Hypothalamus (tissue), 51 donors: ENCODE measurements at regions not wholly inside any gene's neighbourhood (a gene's known extent, or its start where the extent isn't known, plus 50 kb on each side); places are given as distances from the start of the nearest gene placed in this dataset.

Source experiments
- DNase-seq, 51 donors: peaks; one replicate each; lab custom pipeline; 2025; lab: John Stamatoyannopoulos, UW

DNA sequence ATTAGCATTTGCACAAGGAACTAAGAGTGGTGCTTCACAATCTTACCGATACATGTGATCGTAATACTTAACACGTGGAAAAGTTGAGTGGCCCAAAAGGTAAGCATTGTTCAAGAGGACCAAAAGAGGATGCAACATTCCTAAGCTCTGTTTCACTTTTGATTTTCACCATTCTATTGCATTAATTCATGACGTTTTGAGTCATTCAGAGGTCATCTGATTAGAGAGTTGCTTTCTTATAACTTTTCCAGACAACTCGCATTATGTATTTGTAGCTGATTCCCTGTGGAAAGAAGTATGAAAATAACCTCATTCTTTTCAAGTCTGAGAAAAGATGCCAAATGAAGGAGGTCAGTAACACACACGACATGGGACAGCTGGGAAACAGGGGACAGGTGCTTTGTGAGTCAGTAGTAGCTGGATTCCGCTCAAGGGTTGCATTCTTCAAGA, 344.4 kb downstream of the RND3 start:
- no peak for DNase-seq

DNA sequence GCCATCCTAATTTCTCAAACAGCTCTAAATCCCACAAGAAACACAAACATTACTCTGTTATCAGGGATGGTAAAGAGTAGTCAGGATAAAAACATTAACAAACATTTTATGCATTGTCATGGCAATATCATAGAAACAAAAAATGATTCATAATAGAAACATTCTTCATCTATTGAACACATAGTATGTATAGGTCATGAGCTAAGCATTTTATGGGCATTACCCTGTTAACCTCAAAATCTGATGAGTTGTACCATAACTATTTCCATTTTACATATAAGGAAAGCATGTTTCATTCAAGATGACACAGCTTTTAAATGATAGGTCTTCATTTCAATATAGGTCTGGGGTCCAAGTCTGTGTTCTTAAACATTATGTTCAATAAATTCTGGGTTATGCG, 344.9 kb downstream of the RND3 start:
- DNase-seq = no peak

DNA sequence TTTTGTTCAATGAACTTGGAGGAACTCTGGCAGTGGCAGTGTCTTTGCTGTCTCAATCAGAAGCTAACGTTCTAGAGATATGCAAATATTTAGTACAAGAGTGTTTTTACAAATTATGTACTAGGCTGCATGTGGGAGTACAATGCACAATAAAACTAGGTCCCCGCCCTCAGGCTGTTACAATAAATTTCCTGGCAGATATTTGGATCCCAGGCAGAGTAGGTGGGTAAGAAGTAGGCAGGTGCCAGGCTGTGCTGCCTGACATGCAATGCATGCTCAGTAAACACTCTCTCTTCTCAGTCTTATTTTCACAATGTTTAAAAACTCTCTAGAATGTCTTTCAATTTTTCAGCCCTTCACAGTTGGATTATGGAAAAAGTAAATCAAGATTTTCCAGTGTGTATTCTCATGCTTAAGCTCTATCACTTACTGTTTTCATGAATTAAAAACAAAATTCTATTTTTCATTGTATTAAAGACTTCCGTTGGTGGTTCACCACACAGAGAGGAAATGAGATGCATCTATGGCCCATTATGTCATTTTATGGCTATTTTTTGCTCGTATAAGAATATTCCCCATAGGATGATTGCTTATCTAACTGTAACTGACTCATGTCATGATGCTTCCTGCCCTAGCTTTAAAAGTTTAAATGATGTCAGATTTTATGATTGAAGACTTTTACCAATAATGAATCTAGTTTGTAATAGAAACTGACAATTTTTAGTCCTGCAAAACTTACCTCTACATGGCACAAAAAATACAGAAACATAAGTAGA, 346.1 kb downstream of the RND3 start:
- no peak for DNase-seq

DNA sequence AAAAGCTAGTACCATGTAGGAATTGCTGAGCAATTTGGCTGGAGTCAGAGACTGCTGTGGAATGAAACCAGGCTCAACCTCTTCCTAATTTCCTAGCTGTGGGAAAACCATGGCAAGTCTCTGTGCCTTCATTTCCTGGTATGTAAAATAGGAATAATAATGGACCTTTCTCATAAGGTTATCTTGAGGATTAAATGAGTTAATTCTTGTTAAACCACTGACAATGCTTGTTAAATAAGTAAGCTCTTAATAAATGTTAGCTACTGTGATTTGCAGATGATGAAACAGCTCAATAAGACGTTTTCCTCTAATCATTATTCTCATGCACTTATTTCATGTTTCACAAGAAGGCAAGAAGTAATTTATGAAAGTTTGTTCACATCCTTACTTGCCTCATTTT, 346.7 kb downstream of the RND3 start:
- DNase-seq = no peak

DNA sequence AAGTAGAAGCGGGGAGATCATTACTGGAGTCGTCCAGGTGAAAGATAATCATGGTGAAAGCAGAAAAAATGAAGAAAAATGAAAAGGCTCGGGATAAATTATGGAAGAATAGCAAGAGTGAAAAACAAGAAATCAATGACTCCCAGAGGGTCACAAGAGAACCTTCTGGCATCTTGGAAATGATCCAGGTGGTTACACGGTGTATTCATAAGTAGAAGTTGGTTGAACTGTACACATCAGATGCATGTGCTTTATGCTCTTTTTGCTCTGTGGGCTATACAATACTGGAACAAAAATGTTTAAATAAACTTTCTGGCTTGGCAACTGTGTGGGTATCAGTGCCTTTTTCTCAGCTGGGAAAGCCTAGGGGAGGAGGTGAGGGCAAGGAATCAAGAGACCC, 348.9 kb downstream of the RND3 start:
- no peak for DNase-seq

DNA sequence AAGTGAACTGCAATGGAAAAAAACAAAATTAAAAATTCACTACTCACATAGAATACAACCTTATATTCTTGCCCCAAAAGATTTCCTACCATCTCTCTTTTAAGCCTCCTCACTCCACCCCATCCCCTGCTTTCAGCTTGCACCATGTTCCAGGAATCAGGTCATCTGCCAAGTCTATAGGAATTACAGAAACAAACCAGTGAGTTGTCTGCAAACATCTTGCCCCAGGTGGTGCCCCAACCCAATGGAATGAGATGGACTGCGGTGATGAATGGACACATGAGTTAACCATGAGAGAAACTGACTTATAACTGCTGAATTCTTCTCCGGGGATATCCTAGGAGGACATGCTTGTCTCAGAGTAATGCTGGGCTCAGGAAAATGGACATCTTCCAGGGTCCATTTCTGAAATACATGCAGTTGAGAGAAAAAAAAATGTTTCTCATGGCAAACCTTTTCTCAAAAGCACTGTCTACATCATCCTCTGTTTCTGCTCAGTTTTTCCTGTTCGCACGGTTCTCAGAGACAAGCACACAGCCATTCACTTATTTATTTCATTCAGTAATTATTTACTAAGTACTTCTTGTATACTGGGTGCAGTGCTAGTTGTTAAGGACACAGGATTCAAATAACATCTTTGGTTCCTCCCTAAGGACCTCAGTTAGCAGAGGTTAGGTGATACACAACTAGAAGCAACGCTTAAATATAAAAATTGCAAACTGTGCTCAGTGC, 350.0 kb downstream of the RND3 start:
- DNase-seq = no peak

DNA sequence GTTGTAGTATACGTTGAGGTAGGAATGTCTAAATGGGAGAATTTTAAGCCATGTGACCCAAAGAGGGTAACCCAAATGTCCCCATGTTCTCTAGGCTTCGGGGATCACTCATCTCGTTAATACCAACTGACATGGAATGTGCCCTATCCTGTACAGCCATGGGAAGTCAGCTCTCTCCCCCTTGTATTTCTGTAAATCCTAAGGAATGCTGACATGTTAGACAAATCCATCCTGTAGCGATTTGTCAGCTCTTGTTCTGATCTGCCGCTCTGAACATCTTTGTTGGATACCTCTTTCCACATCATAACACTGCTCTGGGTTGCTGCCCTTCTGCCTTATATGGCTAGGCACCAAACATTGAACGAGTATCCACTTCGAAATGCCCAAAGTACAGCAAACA, 350.6 kb downstream of the RND3 start:
- DNase-seq = no peak

DNA sequence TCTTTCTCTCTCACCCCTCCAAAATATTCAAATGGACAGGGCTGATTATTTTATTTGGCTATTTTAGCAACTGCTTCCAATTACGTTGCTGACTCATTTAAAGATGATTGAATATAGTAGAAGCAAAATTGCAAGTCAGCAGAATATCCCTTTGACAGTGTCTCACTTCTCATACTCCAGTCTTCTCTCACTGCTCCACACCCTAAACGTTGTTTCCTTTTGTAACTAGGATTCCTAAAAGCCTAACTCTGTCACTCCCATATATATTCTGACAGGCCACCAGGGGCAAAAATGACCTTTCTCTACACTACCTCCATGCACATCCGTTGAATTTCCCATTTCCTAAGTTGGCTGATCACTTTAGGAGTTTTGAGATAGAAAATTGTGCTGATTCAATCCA, 351.1 kb downstream of the RND3 start:
- DNase-seq = no peak

DNA sequence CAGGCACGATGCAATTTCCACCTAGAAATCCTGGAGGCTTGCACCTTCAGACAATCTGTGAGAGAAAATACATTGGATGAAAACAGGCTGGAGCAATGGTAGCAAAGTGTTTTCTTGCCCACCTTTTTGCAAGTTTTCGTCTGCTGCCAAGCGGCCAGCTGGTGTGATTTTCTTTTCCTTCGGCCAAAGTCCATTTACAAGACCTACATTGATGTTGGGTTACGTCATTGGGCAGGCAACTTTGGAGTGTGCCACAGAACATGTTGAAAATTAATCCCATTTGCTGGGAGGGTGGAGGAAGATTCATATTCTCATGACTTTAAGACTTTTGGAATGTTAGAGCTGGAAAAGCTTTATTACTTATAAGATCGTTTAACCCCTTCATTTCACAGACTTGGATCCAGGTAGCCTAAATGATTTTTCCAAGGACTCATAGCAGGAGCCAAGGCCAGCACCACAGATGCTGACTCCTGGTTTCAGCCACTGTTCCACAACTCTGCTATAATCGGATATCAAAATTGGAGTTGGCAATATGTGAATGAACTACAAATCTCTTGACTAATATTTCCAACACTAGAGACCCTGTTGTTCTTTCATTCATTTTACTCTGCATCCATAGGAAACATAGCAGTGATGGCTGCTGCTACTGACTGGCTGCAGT, 352.1 kb downstream of the RND3 start:
- DNase-seq = no peak

DNA sequence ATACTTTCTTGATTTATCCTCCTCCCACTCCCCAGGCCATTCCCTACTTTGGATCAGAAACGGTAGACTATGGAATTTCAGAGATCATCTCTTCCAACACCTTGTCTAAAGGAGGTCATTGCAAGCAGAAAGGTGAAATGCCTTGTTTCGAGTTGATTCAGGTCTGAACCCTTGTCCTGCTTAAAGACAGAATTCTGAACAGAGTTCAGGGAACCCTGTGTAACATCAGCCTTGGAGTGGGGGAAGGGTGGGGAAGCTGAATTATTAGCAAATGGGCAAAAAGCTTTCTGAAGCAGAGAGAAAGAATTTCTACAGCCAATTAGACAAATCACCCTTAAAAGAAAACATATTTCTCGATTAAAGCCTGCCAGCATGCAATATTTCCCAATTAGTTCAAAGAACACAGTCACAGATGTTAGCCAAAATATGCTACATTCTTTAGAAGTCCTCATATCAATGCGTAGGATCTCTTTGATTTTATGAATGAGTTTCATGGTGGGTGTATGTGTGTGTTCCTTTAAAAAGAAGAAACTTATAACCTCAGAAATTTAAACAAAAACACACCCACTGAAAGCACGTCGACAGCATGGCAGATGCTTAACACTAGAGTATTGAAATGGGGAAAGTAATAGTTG, 353.1 kb downstream of the RND3 start:
- no peak for DNase-seq

DNA sequence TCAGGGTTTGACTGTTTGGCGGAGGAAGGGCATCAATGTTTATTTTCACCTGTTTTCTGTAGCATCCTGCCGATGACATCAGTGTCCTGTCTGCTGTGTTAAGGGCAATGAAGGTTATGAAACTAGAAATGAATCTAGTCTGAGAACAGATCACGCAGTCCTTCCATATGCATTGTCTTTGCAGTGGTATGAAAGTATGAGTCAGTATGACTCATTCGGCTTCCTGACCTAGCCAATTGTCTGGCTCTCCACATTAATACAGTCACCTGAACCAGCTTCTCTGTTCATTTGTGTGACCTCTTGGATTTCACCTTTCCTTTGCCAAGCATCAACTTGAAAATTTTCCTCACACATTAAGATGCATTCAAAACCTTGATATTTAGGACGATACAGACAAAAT, 353.8 kb downstream of the RND3 start:
- DNase-seq = no peak

DNA sequence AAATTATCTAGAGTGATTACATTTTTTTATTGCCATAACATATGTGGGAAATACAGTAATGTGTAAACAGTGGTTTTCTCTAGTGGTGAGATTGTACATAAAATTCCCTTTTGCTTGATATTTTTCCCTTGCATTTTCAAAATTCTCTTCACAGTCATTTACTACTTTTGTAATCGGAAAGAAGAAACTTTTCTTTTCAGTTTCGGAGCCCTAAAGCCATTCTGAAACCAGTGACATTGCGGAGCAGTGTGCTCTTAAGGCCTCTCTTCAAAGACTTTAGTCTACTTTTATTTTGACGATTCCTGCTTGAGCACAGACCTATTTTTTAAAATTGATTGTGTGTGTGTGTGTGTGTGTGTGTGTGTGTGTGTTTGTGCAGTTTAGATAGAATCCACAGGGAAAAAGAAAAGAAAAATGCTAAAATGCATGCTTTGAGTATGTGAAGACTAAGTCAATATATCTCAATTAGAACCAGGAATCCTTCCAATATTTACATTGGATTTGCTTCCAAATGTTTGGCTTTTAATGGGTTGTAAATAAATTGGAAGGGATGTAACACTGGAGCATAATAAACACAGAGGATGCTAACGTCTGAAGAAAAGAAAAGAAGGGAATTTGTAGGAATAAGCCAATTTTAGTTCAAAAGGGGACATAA, 357.4 kb downstream of the RND3 start:
- DNase-seq = no peak

DNA sequence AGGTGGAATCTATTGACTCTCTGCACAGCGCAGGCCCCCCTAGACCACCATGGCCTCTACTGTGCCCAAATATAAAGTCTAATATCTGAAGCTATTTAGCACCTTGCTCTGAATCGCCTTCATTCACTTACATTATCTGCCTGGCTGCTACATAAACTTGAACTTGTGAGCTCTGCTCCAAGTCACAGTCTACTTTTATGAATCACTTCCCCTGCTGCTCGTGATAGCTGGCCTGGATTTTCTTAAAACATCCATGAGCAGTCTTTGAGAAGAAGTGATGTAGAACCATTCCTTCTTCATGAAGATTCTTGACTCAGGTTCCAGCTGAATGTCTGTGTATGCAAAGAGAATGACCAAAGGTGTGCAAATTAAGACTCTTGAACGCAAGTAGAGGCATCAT, 359.5 kb downstream of the RND3 start:
- no peak for DNase-seq

DNA sequence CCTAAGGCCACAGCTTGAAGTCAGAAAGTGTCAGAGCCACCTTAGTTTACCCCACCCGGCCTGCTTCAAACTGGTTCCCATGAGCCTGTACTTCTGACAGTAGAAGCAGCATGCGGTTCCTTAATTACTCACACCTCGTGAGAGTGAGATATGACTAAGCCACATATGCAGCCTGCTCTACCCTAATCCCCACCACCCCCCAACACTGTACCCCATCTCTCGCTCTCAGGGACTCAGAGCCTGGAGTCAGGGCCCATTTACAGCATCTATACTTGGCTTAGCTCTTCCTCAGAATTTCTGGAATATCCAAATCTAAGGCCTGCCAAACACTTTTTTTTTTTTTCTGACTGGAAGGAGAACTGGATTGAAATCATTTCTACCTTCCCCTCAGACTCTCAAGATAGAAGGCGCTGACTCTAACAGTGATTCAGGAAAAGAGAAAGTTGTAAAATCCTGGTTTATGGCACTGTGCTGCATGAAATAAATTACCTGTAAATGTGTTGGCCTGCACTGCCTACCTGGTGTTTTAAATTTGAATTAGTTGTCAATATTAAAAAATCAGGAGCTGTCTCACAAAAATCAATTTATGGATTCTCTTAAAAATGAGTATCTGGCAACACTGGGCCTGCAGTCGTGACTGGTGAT, 360.0 kb downstream of the RND3 start:
- DNase-seq = no peak

DNA sequence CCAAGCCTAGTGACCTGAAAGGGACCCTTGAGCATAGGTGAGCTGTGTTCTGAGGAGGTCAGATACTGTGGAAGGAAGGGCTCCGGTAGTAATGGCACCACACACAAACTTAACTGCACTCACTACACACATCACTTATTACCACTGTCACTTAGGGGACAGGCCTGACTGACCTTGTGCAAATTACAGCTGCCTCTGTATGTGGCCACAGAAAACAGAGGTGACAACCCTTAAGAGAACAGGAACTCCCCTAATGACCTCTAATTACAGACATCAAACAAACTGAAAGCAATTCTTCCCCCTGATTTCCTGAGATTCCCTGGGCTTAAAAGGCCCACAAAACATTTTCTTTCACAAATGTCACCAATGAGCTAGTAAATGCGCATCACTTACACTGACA, 360.6 kb downstream of the RND3 start:
- no peak for DNase-seq

DNA sequence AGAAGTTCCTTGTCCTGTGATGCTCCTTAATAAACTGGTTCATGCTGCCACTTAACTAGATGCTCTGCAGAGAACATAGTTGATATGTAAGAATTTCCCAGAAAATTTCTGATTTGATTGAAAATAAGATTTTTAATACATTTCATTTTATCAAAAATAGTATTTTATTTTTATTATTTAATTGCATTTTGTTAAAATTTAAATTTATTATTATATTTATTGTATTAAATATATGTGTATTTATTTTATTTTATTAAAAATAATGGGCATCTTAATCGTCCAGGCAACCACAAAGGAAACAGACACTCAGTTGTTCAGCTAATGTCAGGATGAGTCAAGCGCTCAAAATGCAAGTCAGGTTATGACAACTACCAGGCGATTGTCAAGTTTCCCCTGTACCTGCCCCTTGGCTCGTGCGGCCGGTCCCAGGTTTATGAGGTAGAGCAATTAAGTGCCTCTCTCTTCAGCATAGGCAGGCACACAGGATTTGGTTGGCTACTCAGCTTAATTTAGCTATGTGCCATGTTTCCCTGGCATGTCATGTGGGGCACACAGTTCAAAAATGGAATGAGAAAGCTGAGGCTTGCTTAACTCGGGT, 361.2 kb downstream of the RND3 start:
- no peak for DNase-seq

DNA sequence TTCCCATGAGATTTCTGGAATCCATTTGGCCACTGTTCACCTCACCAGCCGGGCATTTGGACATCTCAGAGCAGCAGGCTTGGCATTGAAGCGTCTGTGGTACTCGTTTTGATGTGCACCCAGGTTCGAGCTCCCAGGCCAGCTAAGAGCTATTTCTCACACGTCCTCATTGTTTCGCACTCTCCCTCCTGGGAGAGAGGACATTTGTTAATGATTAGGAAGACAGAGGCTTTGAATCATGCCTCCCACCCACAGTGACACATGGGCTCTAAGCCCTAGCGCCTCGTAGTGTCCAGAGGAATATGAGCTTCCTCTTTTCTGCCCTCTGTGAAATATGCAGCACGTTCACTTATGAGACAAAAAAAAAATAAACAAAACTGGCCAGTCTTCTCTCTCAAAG, 361.8 kb downstream of the RND3 start:
- DNase-seq = no peak

DNA sequence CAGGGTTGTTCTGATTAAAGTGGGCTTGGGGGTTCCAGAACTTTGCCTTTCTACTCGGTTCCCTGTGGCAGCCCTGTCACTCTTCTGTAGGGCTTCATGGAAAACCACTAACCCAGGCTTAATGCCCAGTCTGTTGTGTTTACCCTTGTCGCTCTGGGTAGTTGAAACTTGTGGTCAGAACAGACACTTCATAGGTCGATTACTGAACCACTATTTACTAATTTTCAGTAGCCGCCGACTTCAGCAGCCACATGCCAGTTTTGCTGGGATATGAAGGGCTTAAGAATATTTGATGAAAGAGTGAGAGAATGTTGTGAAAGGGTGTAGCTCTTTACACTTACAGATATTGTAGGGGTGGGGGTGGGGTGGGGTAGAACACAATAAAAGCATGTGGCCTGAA, 362.3 kb downstream of the RND3 start:
- DNase-seq = no peak

DNA sequence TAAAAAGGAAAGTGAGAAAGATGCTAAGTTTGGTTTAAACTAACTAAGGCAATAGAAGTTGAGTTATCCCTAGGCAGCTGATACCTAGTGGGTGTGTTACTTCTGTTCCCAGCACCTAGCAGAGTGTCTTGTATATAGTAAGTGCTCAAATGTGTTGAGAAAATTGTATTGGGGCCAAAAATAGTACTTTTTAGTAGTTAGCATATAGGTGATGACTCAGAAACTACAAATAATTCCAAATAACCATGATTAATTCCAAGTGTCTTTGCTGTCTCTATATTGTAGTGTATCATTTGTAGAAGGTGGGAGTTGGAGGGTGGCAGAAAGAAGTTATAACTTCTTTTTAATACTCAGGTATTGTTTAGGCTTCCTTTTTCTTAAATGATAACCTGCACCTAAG, 362.7 kb downstream of the RND3 start:
- DNase-seq = no peak
